ENCODE measurements at regions not wholly inside any gene's neighbourhood (a gene's known extent, or its start where the extent isn't known, plus 50 kb on each side); places are given as distances from the start of the nearest gene placed in this dataset.

DNA sequence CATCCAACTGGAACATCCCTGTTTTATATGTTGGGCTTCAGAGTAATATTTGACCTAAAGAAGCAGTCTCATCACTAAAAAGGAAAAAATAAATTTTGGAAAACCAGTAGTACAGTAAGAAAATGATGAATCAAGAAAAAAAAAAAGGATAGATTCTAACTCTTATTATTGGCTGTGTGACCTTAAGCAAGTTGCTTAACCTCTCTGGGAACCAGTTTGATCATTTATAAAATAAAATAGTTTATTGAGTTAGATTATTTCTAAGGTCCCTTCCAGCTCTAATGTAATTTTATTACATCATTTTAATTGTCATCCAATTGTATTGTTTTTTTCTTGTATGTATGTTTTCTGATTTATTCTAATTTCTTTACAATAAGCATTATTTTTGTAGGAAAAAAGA, 127.0 kb downstream of the PRELID2 start:
- DNase-seq: no peak

DNA sequence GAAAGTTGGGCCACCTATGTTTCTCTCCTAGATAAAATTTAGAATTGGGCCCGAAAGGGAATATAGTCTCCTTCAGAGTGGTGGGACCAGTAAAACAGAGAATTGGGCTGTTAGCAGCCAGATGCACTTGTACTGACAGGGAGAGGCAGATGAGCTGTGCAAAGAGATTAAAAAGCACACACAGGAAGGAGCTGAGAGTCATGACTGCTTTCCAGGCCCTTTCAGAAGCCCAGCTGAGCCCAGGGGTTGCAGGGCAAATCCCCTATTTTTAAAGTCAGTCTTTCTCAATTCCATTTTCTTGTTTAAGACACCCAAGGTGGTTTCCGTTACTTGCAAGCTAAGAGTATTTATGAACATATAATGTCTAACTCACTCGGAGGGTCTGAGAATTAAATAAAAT, 130.4 kb downstream of the PRELID2 start:
- no peak for DNase-seq

DNA sequence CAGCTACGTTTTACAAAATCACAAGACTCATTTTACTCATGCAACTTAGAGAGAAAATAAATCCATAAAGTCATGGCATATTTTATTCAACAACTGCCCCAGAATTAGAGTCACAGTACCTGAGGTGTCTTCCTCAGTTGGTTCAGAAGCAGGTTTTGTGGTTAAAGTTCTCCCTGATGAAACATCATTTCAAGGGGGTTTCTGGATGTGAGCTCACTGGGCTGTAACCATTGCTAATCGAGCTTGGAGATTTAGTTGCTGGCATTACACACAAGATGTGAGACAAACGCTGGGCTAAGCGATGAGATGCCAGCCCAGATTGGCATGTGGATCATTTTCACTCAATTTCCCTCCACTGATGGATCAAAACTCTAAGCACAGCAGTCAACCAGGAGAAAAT, 131.3 kb downstream of the PRELID2 start:
- no peak for DNase-seq

DNA sequence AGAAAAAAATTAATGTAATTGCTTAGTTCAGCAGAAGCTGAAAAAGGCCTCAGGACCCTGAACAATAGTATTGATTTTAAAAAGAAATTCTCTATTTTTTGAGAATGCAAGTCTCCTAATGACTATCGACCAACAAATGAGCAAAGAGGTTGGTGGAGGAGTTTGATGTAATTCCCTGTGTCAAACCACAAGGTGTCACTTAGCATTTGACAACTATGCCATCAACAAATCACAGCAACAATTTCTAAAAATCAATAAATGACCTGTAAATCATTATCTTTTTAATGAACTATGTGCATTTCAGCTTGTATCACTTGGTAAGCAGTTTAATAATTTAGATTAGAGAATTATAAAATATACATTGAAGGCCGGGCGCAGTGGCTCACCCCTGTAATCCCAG, 133.7 kb downstream of the PRELID2 start:
- no peak for DNase-seq

DNA sequence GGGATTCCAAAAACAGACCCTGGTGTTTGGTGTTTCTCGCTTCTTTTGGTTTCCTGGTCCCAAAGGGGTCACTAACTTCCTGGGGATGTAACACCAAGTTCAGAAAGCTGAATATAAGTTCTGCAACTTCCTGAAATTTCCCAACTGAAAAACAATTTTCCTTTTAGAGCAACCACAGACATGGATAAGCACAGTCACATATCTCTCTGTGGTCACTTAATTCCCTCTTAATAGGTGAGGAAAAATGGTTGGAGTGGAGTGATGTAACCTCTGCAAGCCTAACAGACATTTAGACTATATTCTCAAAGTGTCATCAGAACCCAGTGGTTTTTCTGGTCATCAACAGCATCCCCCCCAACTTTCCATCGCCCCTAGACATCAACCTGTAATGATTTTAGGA, 135.3 kb downstream of the PRELID2 start:
- no peak for DNase-seq

DNA sequence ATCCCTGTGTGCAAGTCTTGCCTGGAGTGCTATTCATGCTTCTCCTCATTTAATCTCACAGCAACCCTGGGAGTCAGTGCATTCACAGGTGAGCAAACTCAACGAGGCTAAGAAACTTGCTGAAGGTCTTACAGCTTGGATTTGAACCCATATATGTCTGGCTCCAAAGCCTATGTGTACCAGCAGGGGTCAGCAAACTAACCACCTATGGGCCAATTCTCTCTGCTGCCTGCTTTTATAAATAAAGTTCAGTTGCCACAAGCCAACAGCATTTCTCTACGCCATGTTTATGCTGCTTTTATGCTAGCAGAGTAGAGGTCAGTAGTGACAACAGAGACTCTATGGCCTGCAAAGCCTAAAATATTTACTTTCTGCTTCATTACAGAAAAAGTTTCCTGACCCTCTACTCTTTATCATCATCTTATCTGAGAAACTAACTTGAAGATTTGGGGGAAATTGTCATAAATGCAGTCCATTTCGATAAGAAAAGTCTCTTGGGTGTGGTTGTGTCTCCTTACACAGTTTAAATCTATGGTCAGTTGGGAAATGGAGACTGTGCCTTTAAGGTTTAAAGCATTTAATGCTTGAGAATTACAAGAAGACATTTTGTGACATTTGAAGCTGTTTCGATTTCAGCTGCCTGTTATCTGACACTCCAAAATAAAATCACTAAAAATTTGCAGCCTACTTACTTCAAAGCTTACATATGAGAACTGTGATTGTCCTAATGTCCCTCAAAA, 137.7 kb downstream of the PRELID2 start:
- no peak for DNase-seq

DNA sequence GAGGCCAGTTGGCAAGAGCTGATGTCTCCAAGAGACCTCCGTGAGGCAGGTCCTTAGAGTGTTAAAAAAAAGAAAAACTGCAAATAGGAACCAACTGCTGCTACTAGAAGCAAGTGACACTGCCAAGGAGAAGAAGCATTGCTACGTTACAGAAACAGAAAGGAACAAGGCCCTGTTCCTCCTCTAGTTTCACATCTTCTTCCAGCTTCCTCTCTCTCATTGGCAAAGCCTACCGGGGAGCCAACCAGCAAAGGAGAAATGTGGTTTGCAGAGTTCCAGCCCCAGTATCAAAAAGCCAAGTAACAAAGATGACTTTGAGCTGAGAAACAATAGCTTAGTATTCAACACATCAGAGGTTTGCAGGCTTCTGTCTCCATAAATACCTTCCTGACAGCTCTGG, 145.9 kb downstream of the PRELID2 start:
- no peak for DNase-seq

DNA sequence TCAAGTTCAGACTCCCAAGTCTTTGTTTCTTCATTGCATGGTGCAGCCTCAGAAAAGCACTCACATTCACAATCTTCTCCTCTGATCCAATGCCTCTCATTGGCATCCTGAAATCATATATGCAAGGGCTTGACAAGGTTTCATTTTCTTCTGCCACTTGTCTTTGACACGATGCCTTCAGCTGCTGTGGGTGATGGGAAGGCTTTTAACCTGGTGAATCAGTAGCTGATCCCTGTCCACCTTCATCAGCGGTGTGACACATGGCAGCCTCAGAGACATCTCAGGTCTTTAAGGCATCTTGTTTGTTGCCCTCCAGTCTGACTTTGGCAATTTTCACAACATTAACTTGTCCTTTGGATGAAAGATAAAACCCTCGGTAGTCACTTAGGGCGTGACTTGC, 147.2 kb downstream of the PRELID2 start:
- no peak for DNase-seq

DNA sequence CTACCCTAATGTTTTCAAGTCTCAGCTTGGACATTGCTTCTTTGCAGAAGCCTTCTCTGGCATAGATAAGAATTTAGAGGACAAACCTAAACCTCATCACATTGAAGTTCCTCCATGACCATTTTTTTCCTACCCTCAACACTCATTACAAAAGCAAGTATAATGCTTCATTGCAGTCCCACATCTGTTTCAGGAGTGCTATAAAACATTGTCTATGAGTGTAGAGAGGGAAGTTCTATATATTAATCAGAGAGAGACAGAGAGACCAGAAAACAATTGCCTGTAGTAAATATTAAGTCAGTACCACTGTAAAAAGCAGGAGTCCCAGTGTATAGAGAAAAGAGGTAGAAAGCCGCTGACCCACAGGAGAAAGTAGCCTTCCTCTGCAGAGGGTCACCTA, 149.7 kb downstream of the PRELID2 start:
- DNase-seq: no peak

DNA sequence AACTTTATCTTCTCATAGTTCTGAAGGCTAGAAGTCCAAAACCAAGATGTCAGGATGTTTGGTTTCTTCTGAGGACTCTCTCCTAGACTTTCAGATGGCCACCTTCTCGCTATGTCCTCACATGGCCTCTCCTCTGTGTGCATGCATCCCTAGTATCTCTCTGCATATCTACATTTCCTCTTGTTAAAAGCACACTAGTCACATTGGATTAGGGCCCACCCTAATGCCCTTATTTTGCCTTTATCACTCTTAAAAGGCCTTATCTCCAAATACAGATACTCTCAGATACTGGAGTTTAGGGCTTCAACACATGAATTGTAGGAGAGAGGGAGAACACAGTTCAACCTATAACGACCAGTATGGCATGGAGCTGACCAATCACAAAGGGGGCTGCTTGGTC, 151.7 kb downstream of the PRELID2 start:
- no peak for DNase-seq

DNA sequence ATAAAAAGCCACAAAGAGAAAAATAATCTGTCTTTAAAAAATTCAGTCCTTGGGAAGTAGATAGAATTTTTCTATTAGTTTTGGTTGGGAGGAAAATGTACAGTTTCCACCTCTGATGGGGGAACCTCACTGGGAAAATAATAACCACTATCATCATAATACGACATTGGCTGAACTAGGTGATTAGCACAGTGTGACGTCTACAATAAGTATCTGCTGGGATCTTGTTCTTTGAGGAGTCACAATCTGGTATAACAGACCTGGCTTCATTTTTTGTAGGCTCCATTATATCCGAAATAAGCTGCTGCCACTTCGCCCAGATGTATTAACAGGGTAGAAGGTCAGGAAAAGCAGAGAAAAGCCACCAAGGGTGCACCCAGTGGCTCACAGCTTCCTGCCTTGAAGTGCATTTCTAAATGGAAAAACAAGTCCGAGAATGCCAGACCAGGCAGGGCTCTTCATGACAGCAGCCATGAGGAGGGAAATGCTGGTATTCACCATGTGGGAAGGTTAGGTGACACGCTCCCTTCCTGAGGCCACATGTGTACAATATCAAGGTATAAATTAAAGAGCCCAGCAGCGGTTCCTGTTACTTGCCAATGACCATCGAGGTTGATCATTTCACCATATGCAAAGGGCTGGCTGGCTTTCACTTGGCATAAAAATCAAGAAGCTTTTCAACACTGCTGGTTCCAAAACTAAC, 152.8 kb downstream of the PRELID2 start:
- no peak for DNase-seq

DNA sequence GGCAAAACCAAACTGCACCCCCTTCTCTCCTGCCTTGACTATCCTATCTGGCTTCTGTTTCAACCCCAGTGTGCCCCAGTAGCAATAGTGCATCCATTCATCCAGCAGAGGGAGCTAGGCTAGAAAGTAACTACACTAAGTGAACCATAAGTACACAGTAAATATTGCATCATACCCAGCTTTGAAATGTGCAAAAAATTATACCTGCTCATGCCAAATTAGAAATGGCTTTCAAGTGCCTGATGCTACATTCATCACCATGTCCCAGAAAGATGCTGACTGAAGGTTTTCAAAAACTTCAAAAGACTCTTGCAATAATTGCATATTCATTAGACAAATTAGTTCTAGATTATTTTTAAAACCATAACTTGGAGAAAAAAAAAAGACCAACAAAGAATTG, 153.5 kb downstream of the PRELID2 start:
- peak; percentile 32 for DNase-seq

DNA sequence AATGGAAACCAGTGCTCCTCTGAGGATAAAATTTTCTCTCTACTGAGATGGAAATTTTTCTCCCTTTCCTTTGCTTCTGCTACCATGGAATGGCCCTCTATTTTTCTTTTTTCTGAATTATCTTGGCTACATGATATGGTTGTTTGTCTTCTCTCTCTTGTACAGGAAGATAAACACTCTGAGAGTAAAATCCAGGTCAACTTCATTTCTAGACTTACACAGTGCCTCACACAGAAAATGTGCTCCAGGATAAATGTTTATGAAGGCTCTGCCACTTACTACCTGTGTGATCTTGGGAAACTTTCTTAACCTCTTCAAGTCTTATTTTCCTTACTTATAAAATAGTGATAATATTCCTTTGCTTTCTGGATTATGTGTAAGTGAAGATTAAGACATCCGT, 153.9 kb downstream of the PRELID2 start:
- DNase-seq: no peak

DNA sequence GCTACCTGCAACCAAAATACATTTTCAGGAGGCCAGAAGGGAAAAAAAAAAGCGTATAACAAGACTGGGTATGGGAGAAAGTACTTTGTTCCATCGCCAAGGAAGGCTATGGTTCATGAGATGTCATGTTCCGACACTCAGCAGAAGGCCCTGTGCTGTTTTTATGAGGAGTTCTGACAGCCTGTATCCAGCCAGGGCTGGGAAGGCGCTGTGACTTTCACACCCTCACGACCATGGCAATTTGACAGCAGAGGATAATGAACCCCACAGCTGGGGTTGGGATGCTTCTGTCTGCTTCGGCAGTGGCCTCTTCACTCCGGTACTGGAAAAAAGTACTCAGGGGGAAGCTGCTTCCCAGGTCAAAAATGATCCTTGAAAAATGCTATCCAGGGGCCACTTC, 154.4 kb downstream of the PRELID2 start:
- no peak for DNase-seq

DNA sequence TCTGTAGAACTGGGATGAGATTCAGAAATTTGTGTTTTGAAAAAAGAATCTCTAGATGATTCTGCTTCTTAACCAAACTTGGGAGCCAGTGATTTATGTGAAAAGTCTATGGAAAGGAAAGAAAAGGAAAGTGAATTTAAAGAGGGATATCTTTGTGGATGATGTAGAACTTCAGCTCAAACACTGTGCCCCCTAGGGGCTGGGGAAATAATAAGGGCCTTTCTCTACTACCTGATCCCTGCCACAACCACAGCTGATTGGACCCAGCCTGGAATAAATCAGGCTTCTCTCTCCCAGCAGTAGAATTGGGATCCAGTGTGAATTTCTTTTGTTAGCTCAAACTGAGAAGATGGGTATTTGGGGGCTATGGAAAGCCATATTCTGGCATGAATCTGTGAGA, 155.0 kb downstream of the PRELID2 start:
- no peak for DNase-seq

DNA sequence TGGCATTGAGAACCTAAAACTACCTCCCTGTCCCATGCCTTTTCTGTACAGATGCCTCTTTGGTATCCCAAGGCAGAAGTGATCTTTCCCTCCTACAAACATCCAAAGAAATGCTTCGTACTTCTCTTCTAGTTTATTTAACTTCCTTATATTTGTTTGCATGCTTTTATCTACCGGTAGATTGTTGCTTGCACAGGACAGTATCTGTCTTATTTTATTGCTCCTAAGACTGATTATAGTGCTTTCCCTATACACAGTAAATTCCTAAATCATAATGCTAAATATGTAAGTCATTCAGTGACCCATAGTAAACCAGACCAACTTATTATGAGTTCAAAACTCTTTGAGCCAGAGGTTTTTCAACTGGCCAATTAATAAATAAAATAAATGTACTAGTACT, 156.9 kb downstream of the PRELID2 start:
- DNase-seq: no peak

DNA sequence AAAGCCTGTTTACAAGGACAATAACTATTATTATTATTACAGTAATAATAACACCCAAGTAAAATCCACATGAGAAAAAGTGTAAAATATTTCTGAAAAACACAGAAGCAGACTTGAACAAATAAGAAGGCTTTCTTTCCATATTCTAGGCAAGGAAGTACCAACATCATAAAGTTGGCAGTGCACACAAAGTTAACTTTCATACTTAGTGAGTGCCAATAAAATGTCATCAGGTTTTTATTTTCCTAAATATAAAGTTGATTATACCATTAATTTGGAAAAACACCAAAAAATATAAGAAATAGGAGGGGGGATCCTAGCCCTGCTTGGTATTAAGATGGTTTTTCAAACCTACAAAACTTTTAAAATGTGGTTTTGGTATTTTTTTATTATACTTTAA, 161.4 kb downstream of the PRELID2 start:
- no peak for DNase-seq

DNA sequence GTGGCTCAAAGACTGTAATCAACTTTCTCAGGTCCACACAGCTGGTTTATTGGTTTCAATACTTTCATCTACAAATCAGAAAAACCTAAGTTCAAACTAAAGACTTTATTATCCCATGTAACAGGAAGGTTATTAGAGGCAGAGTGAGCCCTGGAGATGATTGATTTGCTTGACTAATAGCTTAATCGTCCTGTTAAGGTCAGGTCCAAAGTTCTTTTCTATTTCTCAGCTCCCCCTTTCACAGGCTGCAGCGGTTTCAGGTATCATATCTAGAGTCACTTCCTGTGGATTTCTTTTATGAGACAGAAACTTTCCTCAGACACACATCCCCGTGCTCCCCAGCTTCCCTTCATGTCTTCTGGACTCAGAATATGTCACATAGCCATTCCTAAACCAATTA, 166.4 kb downstream of the PRELID2 start:
- no peak for DNase-seq

DNA sequence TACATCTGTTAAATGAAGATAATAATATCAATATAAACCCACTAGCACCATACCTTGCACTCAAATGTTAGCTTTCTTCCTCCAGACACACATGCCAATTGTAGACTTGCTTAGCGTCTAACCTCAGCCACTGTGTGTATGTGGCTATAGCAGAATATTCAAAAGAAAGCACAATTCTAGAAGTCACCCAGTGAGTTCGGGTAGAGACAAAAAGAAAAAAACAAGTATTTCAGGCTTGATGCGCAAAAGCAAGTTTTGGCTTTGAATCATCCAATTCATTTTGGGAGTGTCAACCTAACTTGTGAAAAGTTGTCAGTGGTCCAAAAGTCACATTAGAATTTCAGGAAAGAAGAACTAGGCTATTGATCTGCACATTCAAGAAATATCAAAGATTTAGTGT, 167.4 kb downstream of the PRELID2 start:
- no peak for DNase-seq

DNA sequence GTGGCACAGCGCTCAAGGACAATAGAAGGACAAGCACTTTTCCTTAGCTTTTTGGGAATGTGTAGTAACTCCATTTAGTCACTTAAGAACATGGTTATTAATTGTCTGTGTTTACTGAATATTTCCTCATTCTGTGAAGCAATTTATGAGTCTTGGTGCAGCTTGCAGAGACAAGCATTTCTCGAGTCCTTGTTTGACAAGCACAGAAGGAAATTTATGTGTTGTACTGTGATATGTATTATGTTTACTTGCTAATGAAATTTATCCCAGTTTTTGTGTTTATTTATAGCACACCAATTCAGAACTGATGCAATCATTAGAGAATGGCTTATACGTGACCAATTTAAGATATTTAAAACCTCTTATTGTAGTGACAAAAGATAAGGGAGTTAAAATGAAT, 168.6 kb downstream of the PRELID2 start:
- no peak for DNase-seq

DNA sequence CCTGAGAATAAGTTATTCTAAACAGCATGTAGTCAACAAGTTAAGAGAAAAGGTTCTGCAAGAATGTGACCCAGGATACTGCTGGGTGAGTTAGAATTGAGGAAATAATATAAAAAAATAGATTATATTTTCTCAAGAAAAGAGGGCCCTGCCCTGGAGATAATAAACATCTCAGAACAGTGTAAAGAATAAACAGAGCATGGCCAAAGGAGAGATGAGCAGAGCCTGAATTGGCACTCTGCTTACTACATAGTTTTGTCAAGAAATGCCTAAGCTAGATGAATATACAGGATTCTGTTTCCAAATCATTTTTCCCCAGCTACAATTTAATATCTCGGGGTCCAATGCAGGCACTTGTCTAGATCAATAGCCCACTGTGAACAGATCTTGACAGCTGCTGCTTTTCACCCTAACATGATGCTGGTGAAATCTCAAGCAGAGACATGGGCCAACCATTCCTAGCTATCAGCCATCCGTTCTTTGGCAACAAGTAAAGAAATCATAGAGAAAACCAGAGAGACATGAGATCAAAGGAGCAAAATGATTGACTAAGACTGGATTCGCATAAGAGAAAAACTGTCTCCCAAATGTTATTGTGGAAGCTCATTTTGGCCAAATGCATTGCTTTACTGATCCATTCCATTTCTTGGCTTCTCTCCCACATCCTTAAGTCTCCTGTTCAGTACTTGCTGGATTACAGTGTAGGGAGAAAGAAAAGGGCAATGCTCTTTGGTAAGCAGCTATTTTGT, 173.2 kb downstream of the PRELID2 start:
- no peak for DNase-seq

DNA sequence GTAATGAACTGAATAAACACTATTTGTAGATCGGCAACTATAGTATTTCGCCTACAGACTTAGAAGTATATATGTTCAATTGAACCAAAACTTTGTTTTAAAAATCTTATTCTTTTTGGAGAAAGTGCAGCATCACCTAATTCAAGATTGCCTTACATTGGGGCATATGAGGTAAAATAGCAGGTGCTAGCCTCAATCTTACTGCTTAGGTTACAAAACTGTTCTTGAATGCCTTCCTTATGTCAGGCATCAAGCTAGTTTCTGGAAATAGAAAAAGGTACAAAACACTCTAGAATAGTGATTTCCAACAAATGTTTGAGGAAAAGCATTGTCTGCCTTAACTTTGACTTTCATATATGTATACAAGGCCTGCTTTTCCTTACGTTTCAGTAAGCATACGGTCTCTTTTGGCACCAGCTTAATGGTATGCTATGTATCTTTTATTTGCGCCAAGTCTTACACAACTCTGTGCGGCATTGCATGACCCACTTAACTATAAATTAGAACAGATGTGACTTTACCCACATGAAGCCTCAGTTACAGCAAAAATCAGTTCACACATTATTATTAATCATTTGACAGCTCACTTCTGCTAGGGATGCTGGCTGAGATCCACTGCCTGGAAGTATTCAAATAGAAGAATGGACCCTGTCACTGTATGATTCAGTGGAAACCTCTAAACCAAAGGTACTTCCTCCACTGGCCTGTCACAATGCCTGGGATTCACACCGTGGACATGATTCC, 174.1 kb downstream of the PRELID2 start:
- no peak for DNase-seq

DNA sequence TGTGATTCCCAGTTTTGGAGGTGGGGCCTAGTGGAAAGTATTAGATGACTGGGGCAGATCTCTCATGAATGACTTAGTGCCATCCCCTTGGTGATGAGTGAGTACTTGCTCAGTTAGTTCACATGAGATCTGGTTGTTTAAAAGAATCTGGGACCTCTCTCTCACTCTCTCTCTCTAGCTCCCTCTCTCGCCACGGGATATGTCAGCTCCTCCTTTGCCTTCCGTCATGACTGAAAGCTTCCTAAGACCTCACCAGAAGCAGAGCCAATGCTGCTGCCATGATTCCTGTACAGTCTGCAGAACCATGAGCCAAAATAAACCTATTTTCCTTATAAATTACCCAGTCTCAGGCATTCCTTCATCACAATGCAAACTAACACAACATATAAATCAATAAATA, 176.7 kb downstream of the PRELID2 start:
- DNase-seq: no peak
